CD14-positive monocyte (primary cell): ENCODE measurements at regions not wholly inside any gene's neighbourhood (a gene's known extent, or its start where the extent isn't known, plus 50 kb on each side); places are given as distances from the start of the nearest gene placed in this dataset.

Experiments used
- DNase-seq, 3 donors: peaks; one replicate each; pipeline ENCODE4 v3.0.0-alpha.2; 2011 to 2022
- H2AFZ ChIP-seq: 2 replicates; pipeline ENCODE4 v1.6.0; 2012; ENCODE audit warnings: mild to moderate bottlenecking, low read depth, low read length, inconsistent platforms; ENCODE audit not compliant: insufficient read depth, poor library complexity, severe bottlenecking
- H3K27ac ChIP-seq, 2 donors: 1 replicate in 1 of 2; 2 replicates in 1 of 2; pipeline ENCODE4 v1.5.1; 2012 to 2013; ENCODE audit warnings: low read length in 2 of 2, control low read depth in 1 of 2, inconsistent platforms in 1 of 2, low read depth in 1 of 2, mild to moderate bottlenecking in 1 of 2
- H3K27me3 ChIP-seq, 2 donors: one replicate each; pipeline versions ENCODE4 v1.6.0 to v1.6.1; 2011 to 2013; ENCODE audit warnings: low read length in 2 of 2; ENCODE audit not compliant: control insufficient read depth in 2 of 2, insufficient read depth in 2 of 2
- H3K36me3 ChIP-seq, 2 donors: replicated peaks in 1 of 2; 1 replicate in 1 of 2; 2 replicates in 1 of 2; pipeline versions ENCODE4 v1.5.1 to v1.6.1; 2012 to 2013; ENCODE audit warnings: low read length in 2 of 2, control low read depth in 1 of 2, inconsistent platforms in 1 of 2, mild to moderate bottlenecking in 1 of 2; ENCODE audit not compliant: insufficient read depth in 2 of 2, control insufficient read depth in 1 of 2
- H3K4me1 ChIP-seq, 2 donors: 1 replicate in 1 of 2; 2 replicates in 1 of 2; pipeline versions ENCODE4 v1.5.1 to v1.6.1; 2012 to 2013; ENCODE audit warnings: low read length in 2 of 2, control low read depth in 1 of 2, inconsistent platforms in 1 of 2, mild to moderate bottlenecking in 1 of 2, moderate library complexity in 1 of 2; ENCODE audit not compliant: insufficient read depth in 2 of 2, control insufficient read depth in 1 of 2
- H3K4me2 ChIP-seq: replicated peaks from 2 replicates; pipeline ENCODE3; 2012; ENCODE audit warnings: low read length, moderate library complexity, mild to moderate bottlenecking; ENCODE audit not compliant: poor library complexity, severe bottlenecking; ENCODE audit errors: extremely low read depth
- H3K4me3 ChIP-seq, 3 experiments: fragments of 200-600 bp in 1 of 3; sonication (generic) in 1 of 3; replicated peaks in 1 of 3; 1 replicate in 2 of 3; 2 replicates in 1 of 3; pipeline ENCODE4 v1.5.1; 2011 to 2013; ENCODE audit warnings: low read length in 3 of 3, mild to moderate bottlenecking in 3 of 3, control low read depth in 2 of 3, low read depth in 2 of 3, inconsistent platforms in 1 of 3, moderate library complexity in 1 of 3
- H3K79me2 ChIP-seq: 2 replicates; pipeline ENCODE4 v1.6.0; 2012; ENCODE audit warnings: mild to moderate bottlenecking, control low read depth, inconsistent platforms, low read length, moderate library complexity; ENCODE audit not compliant: insufficient read depth
- H3K9ac ChIP-seq: 2 replicates; pipeline ENCODE4 v1.6.0; 2017; ENCODE audit warnings: low read length, mild to moderate bottlenecking; ENCODE audit not compliant: insufficient read depth, poor library complexity, severe bottlenecking
- H3K9me3 ChIP-seq, 2 donors: replicated peaks in 1 of 2; 1 replicate in 1 of 2; 2 replicates in 1 of 2; pipeline versions ENCODE4 v1.5.1 to v1.6.1; 2012 to 2013; ENCODE audit warnings: low read length in 2 of 2, control low read depth in 1 of 2; ENCODE audit not compliant: control insufficient read depth in 1 of 2, insufficient read depth in 1 of 2
- H4K20me1 ChIP-seq: 2 replicates; pipeline ENCODE4 v1.6.0; 2012; ENCODE audit warnings: mild to moderate bottlenecking, low read length, control low read depth, moderate library complexity; ENCODE audit not compliant: insufficient read depth
- H3K27ac Mint-ChIP-seq, 7 donors: one replicate each; pipeline ENCODE4 v1.8.0; 2020; ENCODE audit warnings: mild to moderate bottlenecking in 7 of 7, mixed read lengths in 7 of 7, moderate library complexity in 6 of 7, inconsistent platforms in 2 of 7
- H3K27me3 Mint-ChIP-seq, 3 donors: one replicate each; pipeline ENCODE4 v1.8.0; 2021 to 2022; ENCODE audit warnings: low read depth in 3 of 3, mild to moderate bottlenecking in 3 of 3, mixed read lengths in 3 of 3, moderate library complexity in 3 of 3, inconsistent platforms in 1 of 3
- H3K36me3 Mint-ChIP-seq, 2 donors: one replicate each; pipeline ENCODE4 v1.8.0; 2020; ENCODE audit warnings: mixed read lengths in 2 of 2, inconsistent platforms in 1 of 2, mild to moderate bottlenecking in 1 of 2
- H3K4me1 Mint-ChIP-seq: one replicate; pipeline ENCODE4 v1.8.0; 2020; ENCODE audit warnings: mild to moderate bottlenecking, mixed read lengths
- H3K4me3 Mint-ChIP-seq, 2 donors: one replicate each; pipeline ENCODE4 v1.8.0; 2020; ENCODE audit warnings: mild to moderate bottlenecking in 2 of 2, mixed read lengths in 2 of 2, moderate library complexity in 1 of 2
- H3K9me3 Mint-ChIP-seq, 7 donors: one replicate each; pipeline ENCODE4 v1.8.0; 2020 to 2022; ENCODE audit warnings: mixed read lengths in 7 of 7, mild to moderate bottlenecking in 6 of 7, moderate library complexity in 6 of 7, inconsistent platforms in 2 of 7
- WGBS: methylation state at CpG from one replicate; pipeline ENCODE4 v1.1.5; 2013; ENCODE audit warnings: missing lambda C conversion rate; ENCODE audit not compliant: insufficient coverage; 5-methylcytosine and 5-hydroxymethylcytosine counted together
- intact Hi-C, 2 donors: fragments of 100-400 bp; cut with micrococcal nuclease; formaldehyde crosslinking; loops; one replicate each; pipeline versions ENCODE4 v1.15.0 to v1.15.1; 2023
- TF ChIP-seq, protein P1 (sequence below): fragments of 200-600 bp; IDR thresholded peaks from one replicate; pipeline ENCODE4 v1.8.0; 2022; ENCODE audit warnings: antibody characterized with exemption, mild to moderate bottlenecking

DNA sequence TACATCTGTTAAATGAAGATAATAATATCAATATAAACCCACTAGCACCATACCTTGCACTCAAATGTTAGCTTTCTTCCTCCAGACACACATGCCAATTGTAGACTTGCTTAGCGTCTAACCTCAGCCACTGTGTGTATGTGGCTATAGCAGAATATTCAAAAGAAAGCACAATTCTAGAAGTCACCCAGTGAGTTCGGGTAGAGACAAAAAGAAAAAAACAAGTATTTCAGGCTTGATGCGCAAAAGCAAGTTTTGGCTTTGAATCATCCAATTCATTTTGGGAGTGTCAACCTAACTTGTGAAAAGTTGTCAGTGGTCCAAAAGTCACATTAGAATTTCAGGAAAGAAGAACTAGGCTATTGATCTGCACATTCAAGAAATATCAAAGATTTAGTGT, 167.4 kb downstream of the PRELID2 start:
- intact Hi-C loops: no loop called here
- H3K36me3 Mint-ChIP-seq: no peaks in the 10 kb centered on the region
- H3K27me3 Mint-ChIP-seq: no peaks in the 10 kb centered on the region
- TF ChIP-seq, protein P1, sequence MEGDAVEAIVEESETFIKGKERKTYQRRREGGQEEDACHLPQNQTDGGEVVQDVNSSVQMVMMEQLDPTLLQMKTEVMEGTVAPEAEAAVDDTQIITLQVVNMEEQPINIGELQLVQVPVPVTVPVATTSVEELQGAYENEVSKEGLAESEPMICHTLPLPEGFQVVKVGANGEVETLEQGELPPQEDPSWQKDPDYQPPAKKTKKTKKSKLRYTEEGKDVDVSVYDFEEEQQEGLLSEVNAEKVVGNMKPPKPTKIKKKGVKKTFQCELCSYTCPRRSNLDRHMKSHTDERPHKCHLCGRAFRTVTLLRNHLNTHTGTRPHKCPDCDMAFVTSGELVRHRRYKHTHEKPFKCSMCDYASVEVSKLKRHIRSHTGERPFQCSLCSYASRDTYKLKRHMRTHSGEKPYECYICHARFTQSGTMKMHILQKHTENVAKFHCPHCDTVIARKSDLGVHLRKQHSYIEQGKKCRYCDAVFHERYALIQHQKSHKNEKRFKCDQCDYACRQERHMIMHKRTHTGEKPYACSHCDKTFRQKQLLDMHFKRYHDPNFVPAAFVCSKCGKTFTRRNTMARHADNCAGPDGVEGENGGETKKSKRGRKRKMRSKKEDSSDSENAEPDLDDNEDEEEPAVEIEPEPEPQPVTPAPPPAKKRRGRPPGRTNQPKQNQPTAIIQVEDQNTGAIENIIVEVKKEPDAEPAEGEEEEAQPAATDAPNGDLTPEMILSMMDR: no peak
- no peak for DNase-seq
- Histone ChIP-seq H3K36me3 (no peaks in the 10 kb centered on the region), H2AFZ (no peak overlapping the region), H3K9me3 (no peaks in the 10 kb centered on the region), H3K27me3 (no peaks in the 10 kb centered on the region), H4K20me1 (no peaks in the 10 kb centered on the region), H3K4me1 (no peaks in the 10 kb centered on the region), H3K4me3 (no peak overlapping the region), H3K27ac (no peak overlapping the region), H3K4me2 (no peak overlapping the region), H3K9ac (no peak overlapping the region), H3K79me2 (no peaks in the 10 kb centered on the region)
- H3K9me3 Mint-ChIP-seq: peaks cover 0 to 1% (median 0%) of the 10 kb centered on the region in 7 donors
- no peak overlapping the region for H3K4me3 Mint-ChIP-seq
- WGBS: 92% methylated on average over 2 of the region's 3 CpGs
- no peak overlapping the region for H3K27ac Mint-ChIP-seq
- no peaks in the 10 kb centered on the region for H3K4me1 Mint-ChIP-seq

DNA sequence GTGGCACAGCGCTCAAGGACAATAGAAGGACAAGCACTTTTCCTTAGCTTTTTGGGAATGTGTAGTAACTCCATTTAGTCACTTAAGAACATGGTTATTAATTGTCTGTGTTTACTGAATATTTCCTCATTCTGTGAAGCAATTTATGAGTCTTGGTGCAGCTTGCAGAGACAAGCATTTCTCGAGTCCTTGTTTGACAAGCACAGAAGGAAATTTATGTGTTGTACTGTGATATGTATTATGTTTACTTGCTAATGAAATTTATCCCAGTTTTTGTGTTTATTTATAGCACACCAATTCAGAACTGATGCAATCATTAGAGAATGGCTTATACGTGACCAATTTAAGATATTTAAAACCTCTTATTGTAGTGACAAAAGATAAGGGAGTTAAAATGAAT, 168.6 kb downstream of the PRELID2 start:
- Histone ChIP-seq H3K36me3 (no peaks in the 10 kb centered on the region), H3K9me3 (no peaks in the 10 kb centered on the region), H3K79me2 (no peaks in the 10 kb centered on the region), H3K4me1 (no peaks in the 10 kb centered on the region), H3K27me3 (no peaks in the 10 kb centered on the region), H4K20me1 (no peaks in the 10 kb centered on the region), H3K27ac (no peak overlapping the region), H3K4me2 (no peak overlapping the region), H3K4me3 (no peak overlapping the region), H3K9ac (no peak overlapping the region), H2AFZ (no peak overlapping the region)
- DNase-seq: no peak
- Mint-ChIP-seq H3K4me1 (no peaks in the 10 kb centered on the region), H3K9me3 (peaks cover 0 to 1% (median 0%) of the 10 kb centered on the region in 7 donors), H3K4me3 (no peak overlapping the region), H3K27me3 (no peaks in the 10 kb centered on the region), H3K27ac (no peak overlapping the region), H3K36me3 (no peaks in the 10 kb centered on the region)
- intact Hi-C loops: no loop called here
- 60% methylated on average over 1 of the region's 3 CpGs for WGBS
- TF ChIP-seq, protein P1: no peak
